Testis (tissue), 2 donors: ENCODE measurements at regions not wholly inside any gene's neighbourhood (a gene's known extent, or its start where the extent isn't known, plus 50 kb on each side); places are given as distances from the start of the nearest gene placed in this dataset.

Experiments used
- DNase-seq: peaks from one replicate; pipeline ENCODE4 v3.0.0-alpha.2; 2019
- H3K27ac ChIP-seq, 2 donors: fragments of 200-600 bp; sonication (generic); one replicate each; pipeline ENCODE4 v1.5.1; 2019
- H3K27me3 ChIP-seq: fragments of 200-600 bp; sonication (generic); one replicate; pipeline ENCODE4 v1.5.1; 2019
- H3K36me3 ChIP-seq: fragments of 200-600 bp; sonication (generic); one replicate; pipeline ENCODE4 v1.5.1; 2017; ENCODE audit warnings: low read depth; ENCODE audit errors: missing control alignments
- H3K4me1 ChIP-seq: fragments of 200-600 bp; sonication (generic); one replicate; pipeline ENCODE4 v1.5.1; 2019
- H3K4me3 ChIP-seq, 2 donors: fragments of 200-600 bp; sonication (generic); one replicate each; pipeline ENCODE4 v1.5.1; 2017 to 2019
- H3K9me3 ChIP-seq: fragments of 200-600 bp; sonication (generic); one replicate; pipeline ENCODE4 v1.5.1; 2017
- CTCF ChIP-seq, 3 experiments: fragments of 450-650 bp in 2 of 3; fragments of 200-600 bp in 1 of 3; sonication (generic) in 1 of 3; IDR thresholded peaks; one replicate each; pipeline ENCODE4 v1.5.1; 2016 to 2019; ENCODE audit warnings: antibody characterized with exemption in 3 of 3, mild to moderate bottlenecking in 2 of 3, moderate library complexity in 1 of 3
- POLR2A ChIP-seq: fragments of 450-650 bp; IDR thresholded peaks from one replicate; pipeline ENCODE4 v1.6.1; 2017; ENCODE audit warnings: antibody characterized with exemption, mild to moderate bottlenecking, moderate library complexity
- WGBS, 2 donors: methylation state at CpG; one replicate each; pipeline ENCODE4 v1.1.5; 2018; 5-methylcytosine and 5-hydroxymethylcytosine counted together
- intact Hi-C: fragments of 100-400 bp; cut with DNase I; formaldehyde crosslinking; loops from one replicate; pipeline ENCODE4 v1.15.1; 2023; ENCODE audit warnings: low total_unique reads

GRCh38 chr10:88164471-88164870, 301.0 kb downstream of the PTEN start:
- no peaks in the 10 kb centered on the region for H3K36me3 ChIP-seq
- no peak overlapping the region for H3K27ac ChIP-seq
- TF ChIP-seq CTCF (IDR thresholded peaks at IDR 0.05) (no peak), POLR2A (no peak)
- peaks cover 7% of the 10 kb centered on the region for H3K4me1 ChIP-seq
- no peaks in the 10 kb centered on the region for H3K27me3 ChIP-seq
- H3K4me3 ChIP-seq: no peak overlapping the region
- DNase-seq: no peak
- whole genome bisulfite sequencing, 2 donors: 81 to 82% methylated on average over 1 of the region's 1 CpG
- no peaks in the 10 kb centered on the region for H3K9me3 ChIP-seq
- intact Hi-C loops: no loop called here

- Histone ChIP-seq H3K27me3 (no peaks in the 10 kb centered on the region), H3K9me3 (no peaks in the 10 kb centered on the region), H3K4me1 (peaks cover 7% of the 10 kb centered on the region), H3K4me3 (no peak overlapping the region), H3K27ac (no peak overlapping the region), H3K36me3 (no peaks in the 10 kb centered on the region)
- DNase-seq: no peak
- TF ChIP-seq CTCF (IDR thresholded peaks at IDR 0.05) (no peak), POLR2A (no peak)
- 84 to 89% methylated on average over 7 of the region's 7 CpGs for WGBS, 2 donors
- intact Hi-C loops: no loop called here
Measured at GRCh38 chr10:88165849-88166271, 302.4 kb downstream of the PTEN start.

GRCh38 chr10:88168171-88169036, 305.0 kb downstream of the PTEN start:
- Histone ChIP-seq H3K36me3 (no peaks in the 10 kb centered on the region), H3K4me1 (peaks cover 7% of the 10 kb centered on the region), H3K9me3 (no peaks in the 10 kb centered on the region), H3K4me3 (no peak overlapping the region), H3K27ac (no peak overlapping the region), H3K27me3 (no peaks in the 10 kb centered on the region)
- DNase-seq: no peak
- TF ChIP-seq CTCF (IDR thresholded peaks at IDR 0.05) (no peak), POLR2A (no peak)
- intact Hi-C loops: no loop called here
- 95 to 97% methylated on average over 3 of the region's 3 CpGs for WGBS, 2 donors

GRCh38 chr10:88169037-88169319, 305.6 kb downstream of the PTEN start:
- no peak overlapping the region for H3K27ac ChIP-seq
- intact Hi-C loops: no loop called here

More at GRCh38 chr10:88169037-88169319, 305.6 kb downstream of the PTEN start:
- Histone ChIP-seq H3K36me3 (no peaks in the 10 kb centered on the region), H3K9me3 (no peaks in the 10 kb centered on the region), H3K4me3 (no peak overlapping the region), H3K27me3 (no peaks in the 10 kb centered on the region), H3K4me1 (peaks cover 7% of the 10 kb centered on the region)
- TF ChIP-seq CTCF (IDR thresholded peaks at IDR 0.05): no peak
- TF ChIP-seq POLR2A: no peak
- DNase-seq: no peak
